Fibroblast of lung (primary cell): ENCODE measurements at regions not wholly inside any gene's neighbourhood (a gene's known extent, or its start where the extent isn't known, plus 50 kb on each side); places are given as distances from the start of the nearest gene placed in this dataset.

Experiments used
- DNase-seq, 2 donors: peaks; one replicate each; pipeline versions ENCODE4 v3.0.0 to v3.0.0-alpha.2; 2010; ENCODE audit warnings: low read depth in 2 of 2
- H2AFZ ChIP-seq: 2 replicates; pipeline ENCODE4 v1.5.1; 2012; ENCODE audit warnings: low read length, control low read depth, inconsistent platforms
- H3K27ac ChIP-seq: 2 replicates; pipeline ENCODE4 v1.5.1; 2011; ENCODE audit warnings: low read length, control low read depth; ENCODE audit not compliant: insufficient read depth
- H3K27me3 ChIP-seq: 2 replicates; pipeline ENCODE4 v1.5.1; 2011; ENCODE audit warnings: mild to moderate bottlenecking, low read length; ENCODE audit not compliant: control insufficient read depth, insufficient read depth
- H3K36me3 ChIP-seq: 2 replicates; pipeline ENCODE4 v1.5.1; 2011; ENCODE audit warnings: low read length; ENCODE audit not compliant: control insufficient read depth, insufficient read depth
- H3K4me1 ChIP-seq: 2 replicates; pipeline ENCODE4 v1.5.1; 2011; ENCODE audit warnings: low read length; ENCODE audit not compliant: control insufficient read depth, insufficient read depth; ENCODE audit errors: extremely low read depth
- H3K4me2 ChIP-seq: 2 replicates; pipeline ENCODE4 v1.5.1; 2011; ENCODE audit warnings: low read length, control low read depth; ENCODE audit not compliant: insufficient read depth; ENCODE audit errors: extremely low read depth
- H3K4me3 ChIP-seq, 4 experiments: fragments of 200-600 bp in 1 of 4; sonication (generic) in 1 of 4; replicated peaks in 1 of 4; 2 replicates each; pipeline ENCODE4 v1.5.1; 2011 to 2016; ENCODE audit warnings: low read length in 4 of 4, low read depth in 3 of 4, mild to moderate bottlenecking in 3 of 4, control low read depth in 2 of 4, inconsistent platforms in 1 of 4, mixed read lengths in 1 of 4; ENCODE audit not compliant: insufficient read depth in 1 of 4; ENCODE audit errors: control extremely low read depth in 1 of 4
- H3K79me2 ChIP-seq: 2 replicates; pipeline ENCODE4 v1.5.1; 2012; ENCODE audit warnings: mild to moderate bottlenecking, low read length, inconsistent platforms; ENCODE audit not compliant: control insufficient read depth, insufficient read depth
- H3K9ac ChIP-seq: 2 replicates; pipeline ENCODE4 v1.5.1; 2011; ENCODE audit warnings: mild to moderate bottlenecking, low read length, control low read depth; ENCODE audit not compliant: insufficient read depth
- H3K9me3 ChIP-seq: 2 replicates; pipeline ENCODE4 v1.5.1; 2012; ENCODE audit warnings: low read depth, low read length; ENCODE audit not compliant: control insufficient read depth, insufficient read depth
- H4K20me1 ChIP-seq: 2 replicates; pipeline ENCODE4 v1.5.1; 2011; ENCODE audit warnings: low read length; ENCODE audit not compliant: control insufficient read depth, insufficient read depth; ENCODE audit errors: extremely low read depth
- EZH2 ChIP-seq: IDR thresholded peaks from 2 replicates; pipeline ENCODE4 v1.5.1; 2012; ENCODE audit warnings: low read length, control low read depth, mild to moderate bottlenecking; ENCODE audit errors: missing control alignments
- TF ChIP-seq, protein P1 (sequence below), 2 donors: IDR thresholded peaks in 1 of 2; conservative IDR thresholded peaks in 1 of 2; 1 replicate in 1 of 2; 2 replicates in 1 of 2; pipeline ENCODE4 v1.5.1; 2011 to 2012; ENCODE audit warnings: low read length in 2 of 2, control low read depth in 1 of 2, inconsistent platforms in 1 of 2, low read depth in 1 of 2, mild to moderate bottlenecking in 1 of 2

DNA sequence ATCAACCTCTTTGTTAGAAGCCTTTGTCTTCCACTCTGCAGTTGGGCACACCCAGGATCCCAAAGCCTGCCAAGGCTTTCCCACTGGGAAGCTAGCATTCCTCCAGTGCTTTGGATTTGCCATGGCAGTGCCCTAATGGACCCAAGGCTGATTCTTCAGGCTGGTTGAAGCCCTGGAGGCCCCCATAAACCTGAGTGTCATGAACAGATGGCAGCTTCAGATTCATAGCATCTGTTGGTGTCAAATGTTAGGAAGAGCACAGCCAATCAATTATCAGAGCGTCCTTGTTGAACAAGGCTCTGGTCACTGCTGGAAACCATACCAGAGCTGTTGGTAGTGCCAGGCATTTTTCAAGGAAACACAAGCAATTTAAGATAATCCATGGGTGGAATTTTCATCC lies 241.1 kb upstream of the KLF4 start:
- Histone ChIP-seq H3K27ac (no peak overlapping the region), H2AFZ (no peak overlapping the region), H3K9me3 (no peaks in the 10 kb centered on the region), H4K20me1 (no peaks in the 10 kb centered on the region), H3K4me3 (no peak overlapping the region), H3K79me2 (no peaks in the 10 kb centered on the region), H3K9ac (no peak overlapping the region), H3K4me2 (no peak overlapping the region), H3K4me1 (peaks cover 12% of the 10 kb centered on the region), H3K27me3 (no peaks in the 10 kb centered on the region), H3K36me3 (no peaks in the 10 kb centered on the region)
- DNase-seq, result no peak
- TF ChIP-seq, protein P1, sequence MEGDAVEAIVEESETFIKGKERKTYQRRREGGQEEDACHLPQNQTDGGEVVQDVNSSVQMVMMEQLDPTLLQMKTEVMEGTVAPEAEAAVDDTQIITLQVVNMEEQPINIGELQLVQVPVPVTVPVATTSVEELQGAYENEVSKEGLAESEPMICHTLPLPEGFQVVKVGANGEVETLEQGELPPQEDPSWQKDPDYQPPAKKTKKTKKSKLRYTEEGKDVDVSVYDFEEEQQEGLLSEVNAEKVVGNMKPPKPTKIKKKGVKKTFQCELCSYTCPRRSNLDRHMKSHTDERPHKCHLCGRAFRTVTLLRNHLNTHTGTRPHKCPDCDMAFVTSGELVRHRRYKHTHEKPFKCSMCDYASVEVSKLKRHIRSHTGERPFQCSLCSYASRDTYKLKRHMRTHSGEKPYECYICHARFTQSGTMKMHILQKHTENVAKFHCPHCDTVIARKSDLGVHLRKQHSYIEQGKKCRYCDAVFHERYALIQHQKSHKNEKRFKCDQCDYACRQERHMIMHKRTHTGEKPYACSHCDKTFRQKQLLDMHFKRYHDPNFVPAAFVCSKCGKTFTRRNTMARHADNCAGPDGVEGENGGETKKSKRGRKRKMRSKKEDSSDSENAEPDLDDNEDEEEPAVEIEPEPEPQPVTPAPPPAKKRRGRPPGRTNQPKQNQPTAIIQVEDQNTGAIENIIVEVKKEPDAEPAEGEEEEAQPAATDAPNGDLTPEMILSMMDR (conservative IDR thresholded peaks at IDR 0.05 in 1 of 2, IDR thresholded peaks at IDR 0.05 in 1 of 2; ENCODE audit: low read depth in 1 of 2, low read length in 2 of 2), result no peak
- no peak for TF ChIP-seq EZH2

DNA sequence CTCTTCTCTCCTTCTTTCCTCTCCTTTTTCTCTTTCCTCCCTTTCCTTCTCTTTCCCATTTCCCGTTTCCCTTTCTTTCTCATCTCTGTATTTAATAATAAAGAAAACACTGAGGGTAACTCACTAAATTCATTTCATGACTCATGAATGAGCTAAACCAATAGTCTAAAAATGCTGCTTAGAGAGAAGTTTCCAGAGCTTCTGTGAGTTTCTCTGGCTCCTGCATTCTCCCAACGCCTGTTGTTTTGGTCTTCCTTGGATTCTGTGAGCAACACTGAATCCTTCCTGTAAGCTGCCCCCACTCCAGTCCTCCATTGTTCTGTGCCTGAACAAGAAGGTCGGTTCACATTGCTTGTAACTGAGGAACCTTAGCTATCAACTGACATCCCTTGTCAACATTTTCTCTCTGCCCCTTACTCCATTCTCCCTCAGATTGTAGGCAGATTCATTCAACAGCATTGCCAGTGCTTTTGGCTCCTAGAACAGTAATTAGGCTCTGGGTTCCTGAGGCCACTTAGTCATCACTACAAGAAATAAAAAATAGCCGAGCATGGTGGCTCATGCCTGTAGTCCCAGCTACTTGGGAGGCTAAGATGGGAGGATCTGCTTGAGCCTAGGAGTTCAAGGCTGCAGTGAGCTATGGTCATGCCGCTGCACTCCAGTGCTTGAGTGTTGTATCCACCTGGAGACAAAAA lies 237.7 kb upstream of the KLF4 start:
- Histone ChIP-seq H3K27me3 (no peaks in the 10 kb centered on the region), H3K4me3 (no peak overlapping the region), H3K9me3 (no peaks in the 10 kb centered on the region), H3K79me2 (no peaks in the 10 kb centered on the region), H3K9ac (no peak overlapping the region), H3K4me1 (peaks cover 4% of the 10 kb centered on the region), H3K36me3 (no peaks in the 10 kb centered on the region), H3K4me2 (peak overlapping the region; percentile 58), H4K20me1 (no peaks in the 10 kb centered on the region), H3K27ac (peak overlapping the region; percentile 70), H2AFZ (peak overlapping the region; percentile 79)
- peak; percentile 31 to 63 for DNase-seq
- TF ChIP-seq EZH2, result no peak
- TF ChIP-seq, protein P1 (conservative IDR thresholded peaks at IDR 0.05 in 1 of 2, IDR thresholded peaks at IDR 0.05 in 1 of 2; ENCODE audit: low read depth in 1 of 2, low read length in 2 of 2), result no peak

DNA sequence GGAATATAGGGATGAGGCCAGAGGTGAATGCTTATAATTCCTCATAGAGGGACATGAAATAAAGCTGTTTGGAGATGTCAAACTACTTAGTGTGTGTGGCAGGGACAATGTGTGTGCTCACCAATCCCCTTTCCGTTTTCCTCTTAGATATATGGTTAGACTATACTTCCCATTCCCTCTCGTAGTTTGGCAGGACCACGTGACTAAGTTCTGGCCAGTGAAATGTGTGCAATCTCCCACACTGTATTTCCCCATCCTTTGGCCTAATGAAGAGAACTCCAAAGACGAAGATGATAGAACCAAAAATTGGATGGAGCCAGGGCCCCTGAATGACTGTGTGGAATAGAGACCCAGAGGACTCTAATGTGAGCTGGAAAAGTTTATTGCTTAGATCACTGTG lies 233.4 kb upstream of the KLF4 start:
- no peak for DNase-seq
- Histone ChIP-seq H4K20me1 (no peaks in the 10 kb centered on the region), H2AFZ (no peak overlapping the region), H3K9ac (no peak overlapping the region), H3K79me2 (no peaks in the 10 kb centered on the region), H3K9me3 (no peaks in the 10 kb centered on the region), H3K36me3 (no peaks in the 10 kb centered on the region), H3K27ac (no peak overlapping the region), H3K4me3 (no peak overlapping the region), H3K4me1 (peaks cover 2% of the 10 kb centered on the region), H3K4me2 (no peak overlapping the region), H3K27me3 (no peaks in the 10 kb centered on the region)
- TF ChIP-seq, protein P1 (conservative IDR thresholded peaks at IDR 0.05 in 1 of 2, IDR thresholded peaks at IDR 0.05 in 1 of 2; ENCODE audit: low read depth in 1 of 2, low read length in 2 of 2), result no peak
- TF ChIP-seq EZH2, result no peak
